Fibroblast of skin of right biceps (primary cell): ENCODE measurements at regions not wholly inside any gene's neighbourhood (a gene's known extent, or its start where the extent isn't known, plus 50 kb on each side); places are given as distances from the start of the nearest gene placed in this dataset.
"Not testable (repeated sequence)": the region's sequence is repeated elsewhere in the genome, so short reads cannot be mapped to it uniquely, and the experiment has no call there.

Experiments used
- DNase-seq: peaks from one replicate; pipeline ENCODE4 v3.0.0-alpha.2; 2013

DNA sequence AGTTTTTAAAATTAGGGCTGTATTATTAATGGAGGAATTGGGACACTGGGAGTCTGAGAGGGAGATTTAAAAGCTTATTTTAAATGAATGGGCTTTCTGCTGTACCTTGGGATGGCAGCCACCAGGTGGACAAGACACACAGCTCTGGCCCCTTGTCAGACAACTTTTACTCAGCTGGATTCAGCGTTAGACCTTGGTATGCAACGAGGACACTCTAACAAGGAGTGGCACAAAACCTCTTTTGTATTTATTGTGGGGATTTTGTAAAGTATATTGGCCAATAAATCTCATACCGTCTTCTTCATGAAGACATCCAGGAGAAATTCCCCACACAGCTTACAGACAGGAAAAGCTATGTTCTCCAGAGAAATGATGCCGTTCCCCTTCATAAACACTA lies 105.7 kb downstream of the LCA5 start:
- DNase-seq: no peak

DNA sequence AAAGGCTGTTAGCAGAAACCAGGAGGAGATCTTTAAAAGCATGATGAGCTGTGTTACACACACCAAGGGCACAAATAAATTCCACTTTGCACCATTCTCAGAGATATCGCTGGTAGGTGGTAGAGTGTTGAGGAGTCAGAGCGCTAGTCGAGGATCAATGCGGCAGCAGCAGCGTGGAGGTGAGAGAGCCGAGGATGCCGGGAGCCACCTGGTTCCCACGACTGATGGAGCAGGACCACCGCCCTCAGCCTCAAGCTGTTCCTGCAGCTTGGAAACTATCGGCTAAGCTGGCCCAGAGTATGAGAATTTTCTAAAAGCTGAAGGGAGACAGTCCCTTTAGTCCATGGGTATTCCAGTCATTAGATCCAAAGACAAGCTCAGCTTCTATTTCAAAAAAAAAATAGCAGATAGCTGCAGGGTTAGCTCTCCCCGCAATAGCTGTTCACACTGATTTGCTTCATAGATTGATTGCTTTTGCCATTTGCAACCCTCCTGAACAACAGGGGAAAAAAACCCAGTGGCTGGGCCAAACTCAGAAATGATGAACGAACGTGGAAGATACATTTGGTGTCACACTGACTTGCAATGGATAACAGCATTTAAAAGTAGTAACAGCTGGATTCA lies 106.2 kb downstream of the LCA5 start:
- no peak for DNase-seq

DNA sequence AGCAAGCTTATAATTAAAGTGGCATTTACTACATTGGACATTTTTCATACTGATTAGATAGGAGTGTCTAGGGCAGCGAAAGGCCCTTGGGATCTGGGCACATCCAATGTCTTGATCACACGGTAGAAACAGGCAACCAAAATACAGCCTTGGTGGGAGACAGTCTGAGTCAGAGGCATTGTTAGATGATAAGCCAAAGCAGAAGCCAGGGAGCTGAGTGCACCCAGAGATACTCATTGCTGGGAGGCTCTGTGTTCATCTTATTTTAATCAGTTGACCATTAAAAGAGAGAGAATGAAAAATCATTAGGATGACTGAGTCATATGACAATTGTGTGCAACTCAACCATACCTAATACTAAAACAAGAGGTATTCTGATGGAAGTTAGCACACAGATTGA lies 109.5 kb downstream of the LCA5 start:
- DNase-seq: no peak

DNA sequence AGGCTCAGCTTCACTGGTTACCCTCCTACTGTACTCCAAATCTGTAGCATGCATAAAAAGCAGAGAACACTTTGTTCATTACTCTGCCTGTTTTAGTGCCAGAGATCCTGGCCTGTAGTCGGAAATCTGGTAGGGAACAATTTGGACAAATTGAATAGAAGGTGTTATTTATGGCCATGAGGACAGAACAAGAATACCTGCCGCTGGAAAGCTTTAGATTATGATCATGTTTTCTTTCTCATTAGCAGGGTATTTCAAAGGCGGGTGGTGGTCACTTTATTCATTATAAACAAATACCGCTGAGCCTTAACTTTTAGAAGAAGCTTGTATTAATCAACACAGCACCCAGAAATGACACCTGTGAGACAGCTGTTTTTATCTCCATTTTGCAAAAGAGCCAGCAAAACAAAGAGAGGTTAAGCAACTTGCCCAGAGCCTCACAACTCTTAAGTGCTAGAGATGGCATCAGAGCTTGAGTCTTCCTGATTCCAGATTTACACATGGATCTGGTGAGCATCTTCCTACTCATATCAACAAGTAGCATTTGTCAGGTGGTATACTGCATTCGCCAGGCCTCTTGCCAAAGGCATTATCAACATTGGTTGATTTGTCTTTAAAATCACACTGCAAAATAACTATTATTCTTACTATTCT lies 110.5 kb downstream of the LCA5 start:
- no peak for DNase-seq

DNA sequence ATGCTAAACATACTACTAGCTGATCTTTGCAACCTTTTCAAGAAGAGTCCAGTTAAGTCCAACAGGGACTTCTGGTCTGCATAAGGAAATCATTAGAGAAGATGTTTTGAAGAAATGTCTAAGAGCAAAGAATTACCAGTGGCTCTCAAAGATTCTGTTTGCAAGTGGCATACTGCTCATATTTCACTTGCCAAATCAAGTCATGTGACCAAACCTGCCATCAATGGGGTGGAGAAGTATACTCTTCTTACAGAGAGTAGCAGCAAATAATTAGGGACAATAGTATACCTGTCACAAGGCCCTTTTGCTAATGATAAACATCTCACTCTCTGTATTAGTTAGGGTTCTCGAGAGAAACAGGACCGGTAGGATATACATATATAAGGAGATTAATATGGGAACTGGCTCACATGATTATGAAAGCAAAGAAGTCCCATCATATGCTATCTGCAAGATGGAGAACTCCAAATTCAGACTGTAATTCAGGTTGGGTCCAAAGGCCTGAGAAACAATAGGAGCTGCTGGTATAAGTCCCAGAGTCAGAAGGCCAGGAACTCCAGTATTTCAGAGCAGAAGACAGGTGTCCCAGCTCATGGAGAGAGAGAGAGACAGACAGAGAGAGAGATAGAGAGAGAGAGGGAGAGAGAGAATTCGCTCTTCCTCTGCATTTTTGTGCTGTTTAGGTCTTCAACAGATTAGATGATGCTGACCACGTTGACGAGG lies 111.5 kb downstream of the LCA5 start:
- no peak for DNase-seq

DNA sequence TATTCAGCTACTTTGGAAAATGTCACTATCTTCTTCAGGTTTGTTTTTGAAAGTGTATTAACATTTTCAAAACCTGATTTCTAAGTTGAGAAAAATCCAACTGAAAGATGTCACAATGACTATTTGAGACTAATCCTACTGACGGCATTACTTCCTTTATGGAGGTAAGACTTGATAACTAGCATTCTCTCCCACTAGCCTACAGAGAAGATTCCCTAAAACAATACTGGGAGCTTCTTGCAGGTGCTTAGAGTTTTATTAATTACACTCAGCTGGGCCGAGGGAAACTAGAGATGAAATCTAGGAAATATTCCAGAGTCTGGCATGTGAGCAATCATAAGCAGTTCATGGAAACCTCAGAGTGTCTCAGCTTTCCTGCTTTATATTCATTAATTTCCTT lies 114.0 kb downstream of the LCA5 start:
- DNase-seq: no peak

DNA sequence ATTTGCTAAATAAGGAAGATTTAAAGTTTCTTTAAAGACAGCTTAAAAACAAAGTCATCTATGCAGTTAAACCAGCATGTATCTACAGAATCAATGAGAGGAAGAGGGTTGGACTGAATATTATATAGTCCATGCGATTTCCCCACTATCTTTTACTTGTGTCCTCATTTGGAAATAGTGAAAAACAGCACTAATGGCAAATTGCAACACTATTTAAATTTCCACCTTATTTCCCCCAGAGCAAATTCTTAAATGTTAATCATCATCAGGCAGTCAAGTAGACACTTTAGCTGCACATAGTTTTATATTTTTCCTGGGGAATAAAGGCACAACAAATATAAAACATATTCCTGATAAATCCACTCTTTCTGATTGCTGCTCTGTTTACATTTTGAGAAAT lies 114.6 kb downstream of the LCA5 start:
- no peak for DNase-seq

DNA sequence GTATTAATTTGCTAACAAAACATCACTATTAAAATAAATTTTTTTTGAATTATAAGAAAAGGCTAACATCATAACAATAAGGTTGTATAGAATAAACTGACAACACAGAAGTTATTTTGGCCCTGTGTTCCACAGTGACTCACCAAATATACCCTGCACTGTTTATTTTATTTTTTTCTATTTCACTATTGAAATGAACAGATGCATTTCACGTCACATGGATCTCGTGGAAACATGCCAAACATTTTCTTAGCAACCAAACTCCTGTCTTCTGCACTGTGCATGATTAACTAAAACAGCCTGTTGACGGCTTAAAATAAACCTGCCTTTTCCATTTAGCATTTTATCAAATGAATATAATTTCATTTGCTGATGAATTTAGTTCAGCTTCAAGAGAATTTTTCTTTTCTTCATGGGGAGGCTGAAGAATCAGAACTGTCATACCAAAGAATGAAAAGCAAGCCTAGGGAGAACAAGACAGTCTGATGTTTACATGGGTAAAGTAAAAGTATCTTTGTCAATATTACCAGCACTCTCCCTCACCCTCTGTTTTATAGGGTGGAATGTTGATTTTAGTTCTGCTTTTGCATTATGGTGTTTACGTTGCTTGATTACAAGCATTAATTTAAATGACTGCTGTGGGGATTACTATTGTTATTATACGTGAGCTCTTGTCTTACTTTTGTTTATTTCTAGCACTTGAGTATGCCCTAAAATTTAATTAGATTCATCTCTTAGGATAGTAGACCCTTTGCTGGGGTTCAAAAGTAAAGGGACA lies 115.3 kb downstream of the LCA5 start:
- peak; percentile 84 for DNase-seq

DNA sequence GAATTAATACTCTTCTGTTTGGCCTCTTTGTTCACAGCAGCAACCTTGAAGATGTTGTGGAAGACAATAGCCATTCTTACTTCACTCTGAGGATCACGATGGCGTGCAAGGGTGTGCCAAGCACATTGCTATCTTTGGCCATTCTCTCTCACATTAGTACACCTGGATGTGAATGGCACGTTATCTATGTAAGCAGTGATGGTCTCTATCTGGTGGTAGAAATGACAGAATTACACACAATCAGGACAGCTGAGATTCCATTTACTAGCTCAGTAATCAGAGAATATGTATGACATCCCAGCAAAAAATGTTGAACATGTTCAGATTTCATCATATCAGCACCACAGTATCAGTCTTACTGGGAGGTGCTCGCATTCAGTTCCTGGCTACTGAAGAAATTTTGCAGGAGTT lies 116.2 kb downstream of the LCA5 start:
- DNase-seq: peak; percentile 62

DNA sequence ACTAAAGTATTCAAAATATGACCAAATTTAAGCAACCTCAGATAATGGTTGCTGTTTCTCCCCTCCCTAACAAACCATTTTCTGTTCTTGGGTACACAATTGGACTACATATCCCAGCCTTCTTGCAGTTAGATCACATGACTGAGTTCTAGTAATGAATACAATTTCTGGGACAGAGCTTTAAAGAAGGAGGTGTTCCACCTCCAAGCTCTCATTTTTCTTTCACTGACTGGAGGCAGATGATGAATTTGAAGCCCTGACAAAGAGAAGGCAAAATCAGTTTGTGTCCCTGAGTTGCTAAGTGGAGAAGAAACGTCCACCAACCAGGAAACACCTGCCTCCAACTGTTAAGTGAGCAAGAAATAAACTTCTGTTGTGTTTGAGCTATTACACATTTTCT lies 117.2 kb downstream of the LCA5 start:
- no peak for DNase-seq

DNA sequence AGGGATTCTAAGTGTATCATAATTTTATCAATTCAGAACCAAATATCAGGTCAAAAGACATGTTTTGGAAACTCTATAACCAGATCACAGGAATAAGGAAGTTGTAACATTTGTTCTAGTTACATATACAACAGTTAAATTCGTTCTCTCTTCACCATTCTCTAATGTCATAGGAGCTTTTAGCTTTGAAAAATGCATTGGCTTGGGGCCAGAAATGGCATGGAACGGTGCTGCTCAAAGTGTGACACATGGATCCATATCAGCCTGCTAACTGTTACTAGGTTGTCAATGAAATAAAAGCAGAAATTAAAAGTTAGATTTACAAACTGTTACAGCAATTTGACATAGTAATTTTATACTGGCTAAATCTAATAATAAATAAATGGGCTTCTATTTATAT lies 120.3 kb downstream of the LCA5 start:
- no peak for DNase-seq

DNA sequence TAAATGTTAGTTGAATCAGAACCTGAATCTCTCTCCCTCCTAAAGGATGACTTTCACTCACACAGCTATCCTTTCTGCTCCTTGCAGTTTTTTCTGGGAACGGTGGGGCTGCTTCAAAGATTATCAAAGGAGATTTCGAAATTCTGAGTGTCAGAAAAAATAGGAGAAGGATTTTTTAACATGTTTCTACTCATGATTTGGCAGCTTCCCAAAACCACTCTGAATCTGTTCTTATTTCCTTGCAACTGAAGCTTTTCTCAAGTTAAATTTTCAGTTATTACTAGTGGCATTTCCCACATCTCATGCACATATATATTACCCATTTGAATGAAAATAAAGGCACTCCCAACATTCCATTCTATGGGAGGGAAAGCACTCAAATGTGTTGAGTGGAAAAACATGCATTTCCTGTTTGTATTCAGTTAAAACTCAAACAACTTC lies 123.6 kb downstream of the LCA5 start:
- peak; percentile 65 for DNase-seq

DNA sequence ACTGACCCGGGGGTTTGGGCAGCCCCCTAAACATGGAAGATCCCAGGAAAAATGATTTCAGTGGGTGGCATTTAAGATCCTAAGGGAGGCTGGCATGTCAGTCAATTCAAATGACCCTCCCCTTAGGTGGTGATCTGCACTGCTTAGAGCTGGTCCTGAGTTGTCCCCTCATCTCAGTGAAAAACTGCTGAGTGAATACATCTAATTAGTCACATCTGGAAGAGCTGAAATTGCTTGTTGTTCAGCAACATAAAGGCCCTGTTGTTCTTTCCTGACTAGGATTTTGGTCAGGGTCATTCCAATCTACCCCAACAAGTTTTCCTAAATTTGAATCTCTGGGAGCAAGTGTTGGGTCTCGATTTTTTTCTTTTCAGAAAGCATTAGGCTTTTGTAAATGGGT lies 126.4 kb downstream of the LCA5 start:
- no peak for DNase-seq

DNA sequence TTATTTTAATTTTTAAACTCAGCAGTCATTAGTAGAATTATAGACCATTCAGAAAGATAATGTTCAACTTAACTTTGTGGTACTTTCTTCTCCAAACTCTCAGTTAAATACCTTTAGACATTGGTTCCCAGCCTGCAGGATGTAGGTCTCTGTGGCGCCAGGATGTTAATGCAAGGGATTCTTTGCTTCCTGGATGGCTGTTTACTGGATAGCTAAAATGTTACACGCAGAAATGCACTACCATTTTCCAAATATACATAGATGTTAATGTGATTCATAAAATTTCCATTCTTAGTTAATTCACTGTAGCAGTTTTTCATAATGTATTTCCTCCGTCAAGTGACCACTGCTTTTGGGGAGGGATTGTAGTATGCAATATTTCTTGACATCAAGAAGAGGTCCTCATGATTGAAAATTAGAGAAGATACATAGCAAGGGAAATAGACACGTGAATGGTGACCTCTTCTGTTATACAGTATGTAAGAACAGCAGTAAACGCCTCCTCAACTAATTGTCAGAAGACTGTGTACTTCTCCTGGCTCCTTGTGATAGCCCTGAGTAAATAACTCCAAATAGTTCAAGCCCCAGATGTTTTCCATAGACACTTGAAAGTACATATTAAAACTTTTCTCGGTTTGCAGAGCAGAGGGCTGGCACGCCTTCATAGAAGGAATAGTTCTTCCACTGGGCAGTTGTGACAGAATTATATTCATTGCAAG lies 128.8 kb downstream of the LCA5 start:
- DNase-seq: no peak

DNA sequence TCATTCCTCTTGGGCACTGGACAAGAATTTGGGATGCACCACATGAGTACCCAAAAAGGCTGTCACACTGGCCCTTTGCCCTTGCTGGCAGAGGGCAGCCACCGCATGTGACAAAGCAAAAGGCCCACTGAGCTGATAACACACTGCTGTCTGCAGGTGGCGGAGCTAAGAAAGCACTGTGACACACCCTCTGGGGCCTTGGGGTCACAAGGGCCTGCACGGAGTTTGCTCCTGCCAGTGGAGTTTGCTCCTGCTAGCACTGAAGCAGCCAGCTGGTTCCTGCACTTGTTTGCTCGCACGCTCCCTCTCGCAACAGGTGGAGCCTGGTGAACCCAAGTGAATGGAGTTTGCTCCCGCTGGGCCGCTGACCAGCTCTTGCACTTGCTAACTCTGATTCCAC lies 132.6 kb downstream of the LCA5 start:
- DNase-seq: no peak

DNA sequence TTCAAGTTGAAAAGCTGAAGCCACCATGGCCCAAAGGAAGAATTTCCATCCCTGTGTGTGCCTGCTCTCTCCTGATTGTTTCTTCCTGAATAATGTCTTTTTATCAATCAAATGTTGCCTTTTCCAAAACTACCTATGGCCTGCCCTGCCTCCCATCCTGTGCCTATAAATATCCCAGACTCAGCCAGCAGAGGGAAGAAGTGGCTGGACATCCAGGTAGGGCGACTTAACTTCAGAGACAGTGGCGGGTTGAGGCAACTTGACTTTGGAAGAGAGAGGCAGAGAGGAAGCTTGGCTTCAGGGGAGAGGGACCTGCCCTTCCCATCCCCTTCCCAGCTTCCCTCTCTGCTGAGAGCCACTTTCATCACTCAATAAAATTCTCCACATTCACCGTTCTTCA lies 133.0 kb downstream of the LCA5 start:
- DNase-seq: no peak

DNA sequence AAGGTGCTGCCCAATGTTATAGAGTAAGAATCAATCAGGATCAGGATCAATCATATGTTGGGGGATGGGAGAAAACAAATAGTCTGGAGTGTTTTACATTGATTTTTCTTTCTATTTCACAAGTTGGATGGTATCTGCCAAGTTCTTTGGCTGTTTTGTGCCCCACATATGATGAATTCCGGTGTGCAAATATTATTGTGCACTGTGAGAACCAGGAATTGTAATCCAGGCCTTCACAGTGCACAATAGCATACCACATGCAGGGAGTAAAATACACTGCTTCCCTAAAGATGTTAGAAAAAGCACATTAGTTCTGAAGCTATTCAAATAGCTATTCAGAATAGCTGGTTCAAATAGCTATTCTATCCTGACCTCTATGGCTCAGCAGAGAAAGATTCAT lies 133.7 kb downstream of the LCA5 start:
- no peak for DNase-seq

DNA sequence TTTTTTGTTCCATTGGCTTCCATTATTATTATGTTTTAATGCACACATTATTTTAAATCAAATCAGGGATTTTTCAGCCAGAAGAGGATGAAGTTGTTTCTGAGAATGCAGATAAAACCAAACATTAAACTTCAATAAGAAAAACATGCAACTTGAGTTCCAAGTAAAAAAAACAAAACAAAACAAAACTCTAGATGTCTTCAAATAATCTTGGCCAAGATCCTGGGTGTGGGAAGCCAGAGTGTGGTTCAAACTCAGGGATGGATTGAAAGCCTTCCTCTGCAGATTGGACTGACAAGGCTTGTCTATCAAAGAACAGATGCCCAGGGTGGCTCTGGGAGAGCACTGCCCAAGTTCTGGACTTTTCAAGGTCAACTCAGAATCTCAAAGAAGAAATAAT lies 134.1 kb downstream of the LCA5 start:
- DNase-seq: no peak

DNA sequence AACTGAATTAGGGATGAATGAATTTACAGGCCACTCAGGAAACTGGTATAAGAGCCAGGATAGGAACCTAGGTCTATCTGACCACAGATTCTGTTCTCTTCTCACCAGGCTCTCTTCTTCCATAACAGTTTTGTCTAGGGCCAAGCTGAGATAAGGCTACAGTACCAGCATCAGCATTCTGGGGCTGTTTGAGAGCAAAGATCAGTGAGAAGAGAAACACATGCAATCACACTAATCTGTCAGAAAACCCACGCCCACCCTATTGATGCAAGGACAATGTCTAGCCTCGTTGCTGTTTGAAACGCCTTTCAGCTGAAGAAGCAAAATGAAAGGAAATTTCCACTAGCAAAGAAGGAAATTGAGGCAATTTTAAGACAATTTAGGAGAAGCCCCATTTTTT lies 137.7 kb downstream of the LCA5 start:
- no peak for DNase-seq

DNA sequence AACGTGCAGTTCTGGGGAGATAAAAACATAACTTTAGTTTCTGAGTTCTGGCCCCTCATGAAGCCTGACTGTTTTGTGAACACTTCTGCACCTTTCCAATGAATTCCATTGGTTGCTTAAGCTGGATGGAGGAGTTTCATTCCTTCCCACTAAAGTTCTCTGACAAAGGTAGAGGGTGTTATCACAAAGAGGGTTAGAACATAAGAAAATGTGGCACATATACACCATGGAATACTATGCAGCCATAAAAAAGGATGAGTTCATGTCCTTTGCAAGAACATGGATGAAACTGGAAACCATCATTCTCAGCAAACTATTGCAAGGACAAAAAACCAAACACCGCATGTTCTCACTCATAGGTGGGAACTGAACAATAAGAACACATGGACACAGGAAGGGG lies 138.6 kb downstream of the LCA5 start:
- not testable (repeated sequence) for DNase-seq

DNA sequence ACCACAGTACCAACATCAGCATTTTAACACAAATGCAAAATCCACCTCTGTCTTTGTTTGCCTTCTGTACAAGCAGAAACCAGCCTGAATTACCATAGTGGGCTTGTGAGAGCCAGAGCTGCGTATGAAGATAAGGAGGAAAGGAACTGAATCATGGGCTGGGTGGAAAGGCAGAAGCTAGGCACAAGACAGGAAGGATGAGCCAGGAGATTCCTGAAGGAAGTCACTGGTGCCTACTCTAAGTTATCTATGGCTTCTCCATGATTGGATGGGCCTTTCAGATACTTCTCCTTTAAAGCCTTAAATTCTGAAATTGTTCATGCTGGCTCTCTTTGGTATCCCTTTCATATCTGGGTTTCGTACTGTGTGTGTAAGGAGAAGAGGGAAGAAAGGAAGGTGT lies 140.6 kb downstream of the LCA5 start:
- no peak for DNase-seq

DNA sequence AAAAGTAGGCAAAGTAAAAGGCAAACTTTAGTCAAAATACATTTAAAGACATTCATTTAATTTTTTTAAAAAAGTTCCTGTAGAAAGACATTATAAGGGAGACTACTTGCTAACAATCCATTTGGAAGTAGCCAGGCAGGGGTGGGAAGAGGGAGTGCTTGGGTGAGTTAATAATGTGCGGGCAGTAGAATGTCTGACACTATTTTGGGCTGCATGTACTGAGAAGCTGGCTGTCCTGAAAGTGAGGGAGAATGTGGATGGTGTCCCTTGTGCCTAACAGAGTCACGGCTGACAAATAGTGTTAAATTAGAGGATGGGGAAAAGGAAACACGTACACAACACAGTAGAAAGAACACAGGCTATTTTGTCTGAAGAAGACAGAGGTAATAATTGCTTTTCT lies 142.5 kb downstream of the LCA5 start:
- DNase-seq: no peak

DNA sequence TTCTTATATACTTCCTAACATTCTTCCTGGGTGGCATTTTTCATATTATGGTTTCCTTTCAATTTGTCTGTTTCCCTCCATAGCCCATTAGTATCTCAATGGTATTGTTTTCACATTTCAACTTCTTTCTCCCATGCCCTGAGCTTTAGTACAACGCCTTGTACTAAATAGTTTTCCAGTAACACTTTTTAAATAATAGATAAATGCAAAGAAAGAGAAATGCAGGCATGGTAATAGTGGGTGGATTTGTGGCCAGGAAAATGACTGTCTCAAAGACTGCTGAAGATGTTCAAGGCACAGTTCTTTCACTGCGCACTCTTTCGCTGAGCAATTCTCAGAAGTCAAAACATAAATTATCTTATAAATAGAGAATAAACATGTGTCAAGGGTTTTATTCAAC lies 145.1 kb downstream of the LCA5 start:
- no peak for DNase-seq
